GM12892 (cell line): ENCODE measurements at regions not wholly inside any gene's neighbourhood (a gene's known extent, or its start where the extent isn't known, plus 50 kb on each side); places are given as distances from the start of the nearest gene placed in this dataset.

Experiments used
- POLR2A ChIP-seq: IDR thresholded peaks from 2 replicates; pipeline ENCODE4 v1.6.1; 2011; ENCODE audit warnings: low read depth, low read length, control low read depth
- POLR2AphosphoS5 ChIP-seq: IDR thresholded peaks from 2 replicates; pipeline ENCODE4 v1.6.1; 2011; ENCODE audit warnings: low read depth, low read length, control low read depth

- TF ChIP-seq POLR2AphosphoS5 (no peak), POLR2A (no peak)
These were observed 212.5 kb downstream of the FOXA2 start for GRCh38 chr20:22371843-22372242.
